SU-DHL-6 (cell line): ENCODE measurements at regions not wholly inside any gene's neighbourhood (a gene's known extent, or its start where the extent isn't known, plus 50 kb on each side); places are given as distances from the start of the nearest gene placed in this dataset.

Experiments
- H2AFZ ChIP-seq: fragments of 200-600 bp; sonication (generic); 2 replicates; pipeline ENCODE4 v1.6.1; 2014; ENCODE audit warnings: low read depth, mild to moderate bottlenecking, moderate library complexity, mixed read lengths, antibody characterized with exemption, low read length; ENCODE audit not compliant: severe bottlenecking
- H3F3A ChIP-seq: fragments of 200-600 bp; shearing (Covaris generic); 2 replicates; pipeline ENCODE4 v1.6.0; 2016; ENCODE audit warnings: antibody characterized with exemption, mild to moderate bottlenecking; ENCODE audit not compliant: insufficient read depth
- H3K27ac ChIP-seq: fragments of 200-600 bp; sonication (generic); 2 replicates; pipeline ENCODE4 v1.5.1; 2016; ENCODE audit warnings: low read depth, mild to moderate bottlenecking, low read length, moderate library complexity, mixed read lengths
- H3K27me3 ChIP-seq: fragments of 200-600 bp; sonication (generic), shearing (Covaris generic); 2 replicates; pipeline ENCODE4 v1.6.0; 2014; ENCODE audit warnings: mild to moderate bottlenecking, low read length
- H3K36me3 ChIP-seq: fragments of 200-600 bp; sonication (generic); 2 replicates; pipeline ENCODE4 v1.6.1; 2014; ENCODE audit warnings: mild to moderate bottlenecking, low read length, mixed read lengths
- H3K4me2 ChIP-seq: fragments of 300-600, 200-600 bp; shearing (Covaris generic), sonication (generic); 2 replicates; pipeline ENCODE4 v1.6.0; 2014; ENCODE audit warnings: low read length, low read depth, mild to moderate bottlenecking; ENCODE audit not compliant: poor library complexity, severe bottlenecking
- H3K4me3 ChIP-seq: fragments of 200-600 bp; sonication (generic); 2 replicates; pipeline ENCODE4 v1.5.1; 2014; ENCODE audit warnings: antibody characterized with exemption, low read length, mild to moderate bottlenecking, mixed read lengths; ENCODE audit not compliant: insufficient read depth, poor library complexity, severe bottlenecking
- H3K79me2 ChIP-seq: fragments of 200-600 bp; sonication (generic); 2 replicates; pipeline ENCODE4 v1.6.1; 2014; ENCODE audit warnings: mild to moderate bottlenecking, low read length, moderate library complexity; ENCODE audit not compliant: insufficient read depth
- H3K9ac ChIP-seq: fragments of 200-600 bp; sonication (generic); 2 replicates; pipeline ENCODE4 v1.7.0; 2014; ENCODE audit warnings: mild to moderate bottlenecking, low read length
- H3K9me2 ChIP-seq: fragments of 200-600 bp; sonication (generic); replicated peaks from 2 replicates; pipeline ENCODE4 v1.6.1; 2014; ENCODE audit warnings: low read length; ENCODE audit not compliant: insufficient read depth
- H3K9me3 ChIP-seq: fragments of 200-600 bp; sonication (generic); 2 replicates; pipeline ENCODE4 v1.6.1; 2014; ENCODE audit warnings: low read length, mixed read lengths; ENCODE audit not compliant: insufficient read depth
- H4K20me1 ChIP-seq: fragments of 200-600 bp; sonication (generic); 2 replicates; pipeline ENCODE4 v1.6.1; 2014; ENCODE audit warnings: low read depth, mild to moderate bottlenecking, antibody characterized with exemption, low read length, moderate library complexity, mixed read lengths
- CTCF ChIP-seq: fragments of 200-600 bp; sonication (generic); IDR thresholded peaks from one replicate; pipeline ENCODE4 v1.5.1; 2017; ENCODE audit warnings: antibody characterized with exemption, mild to moderate bottlenecking, low read length, moderate library complexity; ENCODE audit not compliant: insufficient read depth, poor library complexity, severe bottlenecking
- EZH2phosphoT487 ChIP-seq: fragments of 200-600 bp; sonication (generic), shearing (Covaris generic); conservative IDR thresholded peaks from 2 replicates; pipeline ENCODE4 v1.6.1; 2018; ENCODE audit warnings: mild to moderate bottlenecking, antibody characterized with exemption, low read length, moderate library complexity, mixed read lengths

GRCh38 chr3:76683256-76683655 is 356.6 kb upstream of the ROBO2 start:
- no peaks in the 10 kb centered on the region for H3K27me3 ChIP-seq
- no peak overlapping the region for H3K4me2 ChIP-seq
- no peak overlapping the region for H2AFZ ChIP-seq
- H3K9ac ChIP-seq: no peak overlapping the region
- H3K4me3 ChIP-seq: no peak overlapping the region
- no peak for TF ChIP-seq CTCF
- TF ChIP-seq EZH2phosphoT487: no peak
- H3K9me3 ChIP-seq: no peaks in the 10 kb centered on the region
- H3F3A ChIP-seq: no peaks in the 10 kb centered on the region
- no peaks in the 10 kb centered on the region for H3K36me3 ChIP-seq
- no peaks in the 10 kb centered on the region for H3K9me2 ChIP-seq
- H3K79me2 ChIP-seq: no peaks in the 10 kb centered on the region
- no peaks in the 10 kb centered on the region for H4K20me1 ChIP-seq
- H3K27ac ChIP-seq: no peak overlapping the region

- Histone ChIP-seq H3K4me3 (no peak overlapping the region), H3K79me2 (no peaks in the 10 kb centered on the region), H3K9ac (no peak overlapping the region), H3K4me2 (no peak overlapping the region), H2AFZ (no peak overlapping the region), H4K20me1 (no peaks in the 10 kb centered on the region), H3F3A (no peaks in the 10 kb centered on the region), H3K9me2 (no peaks in the 10 kb centered on the region), H3K9me3 (no peaks in the 10 kb centered on the region), H3K36me3 (no peaks in the 10 kb centered on the region), H3K27ac (no peak overlapping the region), H3K27me3 (no peaks in the 10 kb centered on the region)
- TF ChIP-seq EZH2phosphoT487 (no peak), CTCF (no peak)
These were observed 355.0 kb upstream of the ROBO2 start for GRCh38 chr3:76684946-76685345.

- Histone ChIP-seq H3K27me3 (no peaks in the 10 kb centered on the region), H3K9ac (no peak overlapping the region), H3K4me2 (no peak overlapping the region), H3K4me3 (no peak overlapping the region), H2AFZ (no peak overlapping the region), H3K9me3 (no peaks in the 10 kb centered on the region), H3F3A (no peaks in the 10 kb centered on the region), H3K27ac (no peak overlapping the region), H3K9me2 (no peaks in the 10 kb centered on the region), H3K36me3 (no peaks in the 10 kb centered on the region), H3K79me2 (no peaks in the 10 kb centered on the region), H4K20me1 (no peaks in the 10 kb centered on the region)
- TF ChIP-seq CTCF (no peak), EZH2phosphoT487 (no peak)
These were observed 354.0 kb upstream of the ROBO2 start for GRCh38 chr3:76685858-76686257.

- H3K27ac ChIP-seq: no peak overlapping the region
These were observed 352.9 kb upstream of the ROBO2 start for GRCh38 chr3:76687019-76687418.

More at GRCh38 chr3:76687019-76687418, 352.9 kb upstream of the ROBO2 start:
- Histone ChIP-seq H2AFZ (no peak overlapping the region), H4K20me1 (no peaks in the 10 kb centered on the region), H3K36me3 (no peaks in the 10 kb centered on the region), H3K9me3 (no peaks in the 10 kb centered on the region), H3K79me2 (no peaks in the 10 kb centered on the region), H3K9ac (no peak overlapping the region), H3K4me3 (no peak overlapping the region), H3K9me2 (no peaks in the 10 kb centered on the region), H3K27me3 (no peaks in the 10 kb centered on the region), H3F3A (no peaks in the 10 kb centered on the region), H3K4me2 (no peak overlapping the region)
- TF ChIP-seq EZH2phosphoT487 (no peak), CTCF (no peak)
